ENCODE measurements at regions not wholly inside any gene's neighbourhood (a gene's known extent, or its start where the extent isn't known, plus 50 kb on each side); places are given as distances from the start of the nearest gene placed in this dataset.

DNA sequence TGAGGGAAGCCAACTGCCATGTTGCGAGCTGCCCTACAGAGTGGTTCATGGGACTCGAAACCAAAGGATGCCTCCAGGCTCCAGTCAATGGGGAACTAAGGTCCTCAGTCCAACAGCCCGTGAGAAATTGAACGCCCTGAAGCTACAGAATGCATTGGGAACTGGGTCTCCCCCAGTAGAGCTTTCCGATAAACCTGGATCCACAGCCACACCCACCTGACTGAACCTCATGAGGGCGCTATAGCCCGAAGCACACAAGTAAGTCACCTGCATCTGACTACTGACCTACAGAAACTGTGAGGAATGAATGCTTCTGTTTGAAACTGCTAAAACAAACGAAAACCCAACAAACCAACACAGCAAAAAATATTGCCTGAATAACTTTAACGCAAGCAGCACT, 1297.7 kb downstream of the AACS start:
- Mint-ChIP-seq H3K27me3 (no peaks in the 10 kb centered on the region), H3K4me3 (no peak overlapping the region), H3K36me3 (ENCODE audit: low read depth) (no peaks in the 10 kb centered on the region), H3K27ac (no peak overlapping the region), H3K9me3 (peaks cover 5% of the 10 kb centered on the region), H3K4me1 (ENCODE audit: low read depth) (no peaks in the 10 kb centered on the region)
- ChIA-PET POLR2A (no interaction called here), CTCF (no interaction called here)
- intact Hi-C loops (cut with micrococcal nuclease) = no loop called here
- no peak for TF ChIP-seq CTCF (IDR thresholded peaks at IDR 0.05)
- no peak for ATAC-seq
- no peak for DNase-seq

- Mint-ChIP-seq H3K36me3 (ENCODE audit: low read depth) (no peaks in the 10 kb centered on the region), H3K9me3 (peaks cover 1% of the 10 kb centered on the region), H3K27ac (no peak overlapping the region), H3K4me1 (ENCODE audit: low read depth) (no peaks in the 10 kb centered on the region), H3K27me3 (no peaks in the 10 kb centered on the region), H3K4me3 (no peak overlapping the region)
- ATAC-seq (no peak), DNase-seq (no peak)
- TF ChIP-seq CTCF (IDR thresholded peaks at IDR 0.05) = no peak
- intact Hi-C loops (cut with micrococcal nuclease) = no loop called here
- POLR2A ChIA-PET = interaction anchor here (1.0 kb wide), 1 partner anchor 8 kb away, joined by 5 read pairs; no protein-coding TSS in a partner anchor
- CTCF ChIA-PET = interaction anchor here (0.6 kb wide), 1 partner anchor 123 kb away, joined by 3 read pairs; no protein-coding TSS in a partner anchor
These were observed 1304.5 kb downstream of the AACS start for GRCh38 chr12:126369487-126370463.

- intact Hi-C loops (cut with micrococcal nuclease) = no loop called here
- Mint-ChIP-seq H3K27me3 (no peaks in the 10 kb centered on the region), H3K4me3 (no peak overlapping the region), H3K36me3 (ENCODE audit: low read depth) (no peaks in the 10 kb centered on the region), H3K4me1 (ENCODE audit: low read depth) (no peaks in the 10 kb centered on the region), H3K27ac (no peak overlapping the region), H3K9me3 (peaks cover 8% of the 10 kb centered on the region)
- no peak for TF ChIP-seq CTCF (IDR thresholded peaks at IDR 0.05)
- DNase-seq (no peak), ATAC-seq (no peak)
- POLR2A ChIA-PET = no interaction called here
- CTCF ChIA-PET = no interaction called here
These were observed 1318.3 kb downstream of the AACS start for GRCh38 chr12:126383506-126383905.

DNA sequence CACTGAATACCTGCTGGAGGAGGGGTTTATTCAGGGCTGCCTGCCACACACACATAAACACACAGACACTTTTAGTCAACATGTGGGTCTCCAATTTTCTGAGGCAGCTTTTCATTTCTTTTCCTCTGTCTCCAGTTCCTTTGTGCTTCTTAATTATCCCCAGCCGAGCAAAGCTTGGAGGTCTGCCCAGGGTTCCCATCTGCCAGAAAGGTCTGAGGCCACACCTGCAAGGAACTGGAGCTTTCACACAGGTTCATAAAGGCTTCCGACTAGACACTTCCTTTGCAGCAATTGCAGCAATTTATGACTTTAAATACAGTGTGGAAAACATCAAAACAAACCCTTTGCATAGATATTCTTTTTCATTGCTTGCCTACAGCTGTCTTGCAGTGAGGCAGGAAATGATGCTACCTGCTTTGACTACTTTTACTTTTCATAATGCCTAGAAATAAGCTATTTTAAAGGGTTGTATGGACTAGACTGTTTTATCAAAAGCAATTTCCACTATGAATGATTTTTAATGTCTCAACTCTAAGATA, 1318.9 kb downstream of the AACS start:
- ATAC-seq (no peak), DNase-seq (no peak)
- Mint-ChIP-seq H3K4me3 (no peak overlapping the region), H3K36me3 (ENCODE audit: low read depth) (no peaks in the 10 kb centered on the region), H3K27ac (no peak overlapping the region), H3K4me1 (ENCODE audit: low read depth) (no peaks in the 10 kb centered on the region), H3K9me3 (peaks cover 8% of the 10 kb centered on the region), H3K27me3 (no peaks in the 10 kb centered on the region)
- ChIA-PET POLR2A (no interaction called here), CTCF (no interaction called here)
- no peak for TF ChIP-seq CTCF (IDR thresholded peaks at IDR 0.05)
- intact Hi-C loops (cut with micrococcal nuclease) = no loop called here

- no peaks in the 10 kb centered on the region for H3K27me3 Mint-ChIP-seq
- POLR2A ChIA-PET = no interaction called here
These were observed 1320.5 kb downstream of the AACS start for GRCh38 chr12:126385785-126386184.

More at GRCh38 chr12:126385785-126386184, 1320.5 kb downstream of the AACS start:
- no peak for TF ChIP-seq CTCF (IDR thresholded peaks at IDR 0.05)
- intact Hi-C loops (cut with micrococcal nuclease) = no loop called here
- H3K4me3 Mint-ChIP-seq = no peak overlapping the region
- CTCF ChIA-PET = no interaction called here
- no peak overlapping the region for H3K27ac Mint-ChIP-seq
- DNase-seq = no peak
- H3K4me1 Mint-ChIP-seq (ENCODE audit: low read depth) = no peaks in the 10 kb centered on the region
- no peaks in the 10 kb centered on the region for H3K36me3 Mint-ChIP-seq (ENCODE audit: low read depth)
- H3K9me3 Mint-ChIP-seq = peaks cover 12% of the 10 kb centered on the region
- ATAC-seq = no peak
